ENCODE measurements at regions not wholly inside any gene's neighbourhood (a gene's known extent, or its start where the extent isn't known, plus 50 kb on each side); places are given as distances from the start of the nearest gene placed in this dataset.

DNA sequence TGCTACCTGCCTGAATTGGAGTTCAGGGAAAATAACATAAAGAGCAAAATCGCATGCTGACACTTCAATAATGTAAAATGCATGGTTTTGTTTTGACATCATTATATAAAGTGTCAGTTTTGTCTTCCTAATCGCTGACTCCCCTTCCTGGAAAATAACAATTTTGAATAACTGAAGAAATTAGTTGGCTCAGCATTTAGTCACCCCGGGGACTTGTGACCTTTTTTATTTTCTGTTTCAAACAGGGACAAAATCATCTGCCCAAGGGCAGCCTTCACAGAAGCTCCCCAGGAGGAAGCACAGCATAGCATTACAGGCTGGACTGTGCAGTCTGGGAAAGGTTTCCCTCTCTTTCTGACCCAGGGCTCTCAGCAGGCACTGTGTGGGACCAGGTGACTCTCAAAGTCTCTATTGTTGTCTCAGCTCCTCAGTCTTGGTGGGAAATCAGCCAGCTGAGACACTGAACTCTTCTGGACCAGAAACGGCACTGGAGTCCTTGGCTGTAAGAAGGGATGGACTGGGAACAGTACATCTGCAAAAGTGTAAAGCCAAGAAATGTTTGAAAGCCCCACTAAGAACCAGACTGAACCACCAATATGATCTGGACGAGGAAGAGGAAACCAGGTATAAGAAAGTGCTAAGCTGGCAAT lies 671.3 kb upstream of the KLF4 start:
- Histone ChIP-seq H3F3A (ENCODE audit: low read depth) (no peaks in the 10 kb centered on the region), H3K27me3 (ENCODE audit: insufficient read depth, low read length, poor library complexity, severe bottlenecking) (no peaks in the 10 kb centered on the region), H2AFZ (ENCODE audit: low read length) (peak overlapping the region; percentile 27; the same call in 1 of the 2 replicates), H3K79me2 (ENCODE audit: insufficient read depth, low read length) (no peaks in the 10 kb centered on the region), H3K9ac (ENCODE audit: low read depth, low read length, poor library complexity, severe bottlenecking) (no peak overlapping the region), H3K9me3 (ENCODE audit: insufficient read depth, low read depth, low read length) (no peaks in the 10 kb centered on the region; the same call in 1 of the 2 replicates), H3K9me2 (replicated peaks; ENCODE audit: low read depth, low read length) (no peaks in the 10 kb centered on the region), H3K4me3 (ENCODE audit: low read length, poor library complexity, severe bottlenecking) (no peak overlapping the region), H4K20me1 (ENCODE audit: insufficient read depth, low read length, poor library complexity, severe bottlenecking) (no peaks in the 10 kb centered on the region), H3K36me3 (ENCODE audit: insufficient read depth, low read length) (no peaks in the 10 kb centered on the region), H3K4me1 (ENCODE audit: insufficient read depth, low read length, poor library complexity, severe bottlenecking) (no peaks in the 10 kb centered on the region), H3K4me2 (ENCODE audit: low read depth, low read length, poor library complexity, severe bottlenecking) (no peak overlapping the region)
- TF ChIP-seq, protein P1, sequence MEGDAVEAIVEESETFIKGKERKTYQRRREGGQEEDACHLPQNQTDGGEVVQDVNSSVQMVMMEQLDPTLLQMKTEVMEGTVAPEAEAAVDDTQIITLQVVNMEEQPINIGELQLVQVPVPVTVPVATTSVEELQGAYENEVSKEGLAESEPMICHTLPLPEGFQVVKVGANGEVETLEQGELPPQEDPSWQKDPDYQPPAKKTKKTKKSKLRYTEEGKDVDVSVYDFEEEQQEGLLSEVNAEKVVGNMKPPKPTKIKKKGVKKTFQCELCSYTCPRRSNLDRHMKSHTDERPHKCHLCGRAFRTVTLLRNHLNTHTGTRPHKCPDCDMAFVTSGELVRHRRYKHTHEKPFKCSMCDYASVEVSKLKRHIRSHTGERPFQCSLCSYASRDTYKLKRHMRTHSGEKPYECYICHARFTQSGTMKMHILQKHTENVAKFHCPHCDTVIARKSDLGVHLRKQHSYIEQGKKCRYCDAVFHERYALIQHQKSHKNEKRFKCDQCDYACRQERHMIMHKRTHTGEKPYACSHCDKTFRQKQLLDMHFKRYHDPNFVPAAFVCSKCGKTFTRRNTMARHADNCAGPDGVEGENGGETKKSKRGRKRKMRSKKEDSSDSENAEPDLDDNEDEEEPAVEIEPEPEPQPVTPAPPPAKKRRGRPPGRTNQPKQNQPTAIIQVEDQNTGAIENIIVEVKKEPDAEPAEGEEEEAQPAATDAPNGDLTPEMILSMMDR (conservative IDR thresholded peaks at IDR 0.05; ENCODE audit: low read length), result no peak
- no peak for TF ChIP-seq EZH2phosphoT487 (IDR thresholded peaks at IDR 0.05; ENCODE audit: borderline replicate concordance)

DNA sequence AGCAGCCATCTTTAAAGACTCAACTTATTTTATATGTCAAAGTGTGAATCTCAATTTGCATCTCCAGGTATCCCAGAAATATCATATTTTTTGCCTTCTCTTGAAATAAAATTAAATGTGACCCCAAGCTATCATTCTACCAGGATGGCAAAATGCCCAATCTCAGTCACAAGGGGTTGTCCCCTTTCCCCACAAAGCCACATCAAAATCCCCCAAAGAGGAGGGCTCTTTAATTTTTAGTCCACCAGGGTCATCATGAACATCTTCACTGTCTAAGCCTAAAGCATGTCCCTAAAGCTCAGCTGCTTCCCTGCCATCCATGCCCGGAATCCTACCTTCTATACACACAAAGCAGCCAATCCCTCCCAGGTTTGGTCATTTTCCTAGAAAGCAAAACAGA lies 670.5 kb upstream of the KLF4 start:
- no peaks in the 10 kb centered on the region; the same call in 1 of the 2 replicates for H3K9me3 ChIP-seq (ENCODE audit: insufficient read depth, low read depth, low read length)
- no peaks in the 10 kb centered on the region for H3F3A ChIP-seq (ENCODE audit: low read depth)
- H2AFZ ChIP-seq (ENCODE audit: low read length), result no peak overlapping the region

DNA sequence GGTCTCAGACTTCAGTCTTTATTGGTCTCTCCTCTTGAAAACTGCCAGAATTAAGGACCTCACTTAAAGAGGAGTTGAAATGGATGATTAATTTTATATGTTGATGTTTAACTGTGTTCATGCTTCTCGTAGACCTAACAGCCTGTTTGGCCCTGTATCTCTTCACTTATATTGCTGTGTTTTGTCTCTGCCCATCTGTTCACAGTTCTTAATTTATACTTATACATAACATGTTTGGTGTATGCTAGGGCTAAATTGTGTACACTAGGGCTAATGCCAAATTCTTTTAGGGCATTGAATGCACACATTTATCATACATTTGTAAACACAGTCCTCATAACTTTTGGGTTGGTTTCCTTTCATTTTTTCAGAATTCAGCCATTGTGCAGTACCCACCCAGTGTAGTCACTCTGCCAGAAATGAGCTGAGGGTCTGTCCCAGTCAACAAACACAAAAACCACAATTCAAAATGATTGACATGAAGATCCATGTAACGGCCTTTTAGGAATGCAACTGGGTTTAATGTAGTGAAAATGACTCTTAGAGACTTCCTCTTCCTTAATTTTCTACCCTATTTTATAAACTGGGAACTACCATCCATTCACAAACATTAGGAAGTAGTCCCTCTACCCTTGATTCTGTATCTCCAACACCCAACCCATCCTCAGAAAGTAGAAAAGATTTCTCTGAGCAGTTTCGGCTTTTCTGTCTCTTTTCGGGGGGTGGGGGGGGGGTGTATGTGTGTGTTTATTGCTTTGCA lies 668.8 kb upstream of the KLF4 start:
- no peak overlapping the region for H3K4me2 ChIP-seq (ENCODE audit: low read depth, low read length, poor library complexity, severe bottlenecking)
- TF ChIP-seq, protein P1 (conservative IDR thresholded peaks at IDR 0.05; ENCODE audit: low read length), result no peak
- TF ChIP-seq EZH2phosphoT487 (IDR thresholded peaks at IDR 0.05; ENCODE audit: borderline replicate concordance), result no peak
- no peaks in the 10 kb centered on the region for H4K20me1 ChIP-seq (ENCODE audit: insufficient read depth, low read length, poor library complexity, severe bottlenecking)

More for the DNA sequence above, 670.5 kb upstream of the KLF4 start:
- TF ChIP-seq EZH2phosphoT487 (IDR thresholded peaks at IDR 0.05; ENCODE audit: borderline replicate concordance), result no peak
- TF ChIP-seq, protein P1 (conservative IDR thresholded peaks at IDR 0.05; ENCODE audit: low read length), result no peak
- H3K4me1 ChIP-seq (ENCODE audit: insufficient read depth, low read length, poor library complexity, severe bottlenecking), result no peaks in the 10 kb centered on the region
- no peak overlapping the region for H3K9ac ChIP-seq (ENCODE audit: low read depth, low read length, poor library complexity, severe bottlenecking)
- H3K27me3 ChIP-seq (ENCODE audit: insufficient read depth, low read length, poor library complexity, severe bottlenecking), result no peaks in the 10 kb centered on the region
- H4K20me1 ChIP-seq (ENCODE audit: insufficient read depth, low read length, poor library complexity, severe bottlenecking), result no peaks in the 10 kb centered on the region
- H3K4me3 ChIP-seq (ENCODE audit: low read length, poor library complexity, severe bottlenecking), result no peak overlapping the region
- H3K9me2 ChIP-seq (replicated peaks; ENCODE audit: low read depth, low read length), result no peaks in the 10 kb centered on the region
- H3K4me2 ChIP-seq (ENCODE audit: low read depth, low read length, poor library complexity, severe bottlenecking), result no peak overlapping the region
- no peaks in the 10 kb centered on the region for H3K79me2 ChIP-seq (ENCODE audit: insufficient read depth, low read length)
- no peaks in the 10 kb centered on the region for H3K36me3 ChIP-seq (ENCODE audit: insufficient read depth, low read length)

More for the DNA sequence above, 668.8 kb upstream of the KLF4 start:
- H3K27me3 ChIP-seq (ENCODE audit: insufficient read depth, low read length, poor library complexity, severe bottlenecking), result no peaks in the 10 kb centered on the region
- no peak overlapping the region for H2AFZ ChIP-seq (ENCODE audit: low read length)
- H3K9me3 ChIP-seq (ENCODE audit: insufficient read depth, low read depth, low read length), result no peaks in the 10 kb centered on the region; the same call in 1 of the 2 replicates
- no peaks in the 10 kb centered on the region for H3K36me3 ChIP-seq (ENCODE audit: insufficient read depth, low read length)
- no peak overlapping the region for H3K4me3 ChIP-seq (ENCODE audit: low read length, poor library complexity, severe bottlenecking)
- H3K79me2 ChIP-seq (ENCODE audit: insufficient read depth, low read length), result no peaks in the 10 kb centered on the region
- no peaks in the 10 kb centered on the region for H3K4me1 ChIP-seq (ENCODE audit: insufficient read depth, low read length, poor library complexity, severe bottlenecking)
- H3K9me2 ChIP-seq (replicated peaks; ENCODE audit: low read depth, low read length), result no peaks in the 10 kb centered on the region
- H3K9ac ChIP-seq (ENCODE audit: low read depth, low read length, poor library complexity, severe bottlenecking), result no peak overlapping the region
- no peaks in the 10 kb centered on the region for H3F3A ChIP-seq (ENCODE audit: low read depth)

All from Loucy (cell line).